Loucy (cell line): ENCODE measurements at regions not wholly inside any gene's neighbourhood (a gene's known extent, or its start where the extent isn't known, plus 50 kb on each side); places are given as distances from the start of the nearest gene placed in this dataset.

Experiments
- H2AFZ ChIP-seq: fragments of 200-600 bp; sonication (generic); 2 replicates; pipeline ENCODE4 v1.6.0; 2016; ENCODE audit warnings: antibody characterized with exemption, mild to moderate bottlenecking, low read length, moderate library complexity
- H3F3A ChIP-seq: fragments of 200-600 bp; 2 replicates; pipeline ENCODE4 v1.6.0; 2016; ENCODE audit warnings: antibody characterized with exemption, low read depth, mild to moderate bottlenecking
- H3K27me3 ChIP-seq: fragments of 200-600 bp; sonication (generic); 2 replicates; pipeline ENCODE4 v1.6.1; 2014; ENCODE audit warnings: low read length, mild to moderate bottlenecking; ENCODE audit not compliant: insufficient read depth, poor library complexity, severe bottlenecking
- H3K36me3 ChIP-seq: fragments of 200-600 bp; sonication (generic); 2 replicates; pipeline ENCODE4 v1.6.1; 2016; ENCODE audit warnings: low read length; ENCODE audit not compliant: insufficient read depth
- H3K4me1 ChIP-seq: fragments of 200-600 bp; sonication (generic); 2 replicates; pipeline ENCODE4 v1.5.1; 2014; ENCODE audit warnings: low read length, mild to moderate bottlenecking; ENCODE audit not compliant: insufficient read depth, poor library complexity, severe bottlenecking
- H3K4me2 ChIP-seq: fragments of 200-600 bp; sonication (generic); 2 replicates; pipeline ENCODE4 v1.6.0; 2014; ENCODE audit warnings: antibody characterized with exemption, low read length, low read depth, mild to moderate bottlenecking; ENCODE audit not compliant: poor library complexity, severe bottlenecking
- H3K4me3 ChIP-seq: fragments of 200-600 bp; sonication (generic); 2 replicates; pipeline ENCODE4 v1.5.1; 2014; ENCODE audit warnings: low read length, mild to moderate bottlenecking, mixed read lengths; ENCODE audit not compliant: poor library complexity, severe bottlenecking
- H3K79me2 ChIP-seq: fragments of 200-600 bp; sonication (generic); 2 replicates; pipeline ENCODE4 v1.6.1; 2014; ENCODE audit warnings: low read length; ENCODE audit not compliant: insufficient read depth
- H3K9ac ChIP-seq: fragments of 200-600 bp; sonication (generic); 2 replicates; pipeline ENCODE4 v1.6.0; 2014; ENCODE audit warnings: mild to moderate bottlenecking, low read depth, low read length, moderate library complexity; ENCODE audit not compliant: poor library complexity, severe bottlenecking
- H3K9me2 ChIP-seq: fragments of 200-600 bp; sonication (generic); replicated peaks from 2 replicates; pipeline ENCODE4 v1.6.1; 2016; ENCODE audit warnings: low read depth, low read length, mixed read lengths
- H3K9me3 ChIP-seq: fragments of 200-600 bp; sonication (generic); 2 replicates; pipeline ENCODE4 v1.6.1; 2014; ENCODE audit warnings: mild to moderate bottlenecking, antibody characterized with exemption, low read length, low read depth; ENCODE audit not compliant: insufficient read depth
- H4K20me1 ChIP-seq: fragments of 200-600 bp; sonication (generic); 2 replicates; pipeline ENCODE4 v1.6.0; 2014; ENCODE audit warnings: antibody characterized with exemption, low read length, mild to moderate bottlenecking; ENCODE audit not compliant: insufficient read depth, poor library complexity, severe bottlenecking
- EZH2phosphoT487 ChIP-seq: fragments of 200-600 bp; IDR thresholded peaks from 2 replicates; pipeline ENCODE4 v1.6.1; 2018; ENCODE audit warnings: antibody characterized with exemption, mild to moderate bottlenecking, moderate library complexity, borderline replicate concordance
- TF ChIP-seq, protein P1 (sequence below): fragments of 200-600 bp; sonication (generic); conservative IDR thresholded peaks from 2 replicates; pipeline ENCODE4 v1.5.1; 2014; ENCODE audit warnings: mild to moderate bottlenecking, antibody characterized with exemption, low read length

DNA sequence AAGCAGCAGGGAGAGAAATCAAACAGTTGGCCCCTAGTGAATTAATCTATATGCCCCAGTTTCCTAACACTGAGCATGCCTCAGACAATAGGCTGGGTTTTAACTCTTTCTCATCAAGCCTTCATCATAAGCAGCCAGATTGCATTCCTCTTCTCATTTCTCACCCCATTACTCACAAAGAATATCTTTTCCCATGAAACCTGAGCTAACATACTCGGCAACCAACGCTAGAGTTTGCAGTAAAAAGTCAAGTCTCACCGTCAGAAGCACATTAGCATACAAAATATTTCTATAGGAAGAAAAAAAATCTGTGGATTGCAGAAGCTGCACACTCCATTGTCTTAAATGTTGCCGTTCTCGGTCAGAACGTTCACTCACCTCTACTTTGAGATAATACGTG is 429.9 kb upstream of the ARID1B start:
- Histone ChIP-seq H3K79me2 (no peaks in the 10 kb centered on the region), H3K4me2 (no peak overlapping the region), H3K4me3 (no peak overlapping the region), H2AFZ (no peak overlapping the region), H3K9me2 (no peaks in the 10 kb centered on the region), H3K9me3 (no peaks in the 10 kb centered on the region), H3K4me1 (no peaks in the 10 kb centered on the region), H3K27me3 (no peaks in the 10 kb centered on the region), H4K20me1 (no peaks in the 10 kb centered on the region), H3K36me3 (no peaks in the 10 kb centered on the region), H3K9ac (no peak overlapping the region), H3F3A (no peaks in the 10 kb centered on the region)
- TF ChIP-seq, protein P1, sequence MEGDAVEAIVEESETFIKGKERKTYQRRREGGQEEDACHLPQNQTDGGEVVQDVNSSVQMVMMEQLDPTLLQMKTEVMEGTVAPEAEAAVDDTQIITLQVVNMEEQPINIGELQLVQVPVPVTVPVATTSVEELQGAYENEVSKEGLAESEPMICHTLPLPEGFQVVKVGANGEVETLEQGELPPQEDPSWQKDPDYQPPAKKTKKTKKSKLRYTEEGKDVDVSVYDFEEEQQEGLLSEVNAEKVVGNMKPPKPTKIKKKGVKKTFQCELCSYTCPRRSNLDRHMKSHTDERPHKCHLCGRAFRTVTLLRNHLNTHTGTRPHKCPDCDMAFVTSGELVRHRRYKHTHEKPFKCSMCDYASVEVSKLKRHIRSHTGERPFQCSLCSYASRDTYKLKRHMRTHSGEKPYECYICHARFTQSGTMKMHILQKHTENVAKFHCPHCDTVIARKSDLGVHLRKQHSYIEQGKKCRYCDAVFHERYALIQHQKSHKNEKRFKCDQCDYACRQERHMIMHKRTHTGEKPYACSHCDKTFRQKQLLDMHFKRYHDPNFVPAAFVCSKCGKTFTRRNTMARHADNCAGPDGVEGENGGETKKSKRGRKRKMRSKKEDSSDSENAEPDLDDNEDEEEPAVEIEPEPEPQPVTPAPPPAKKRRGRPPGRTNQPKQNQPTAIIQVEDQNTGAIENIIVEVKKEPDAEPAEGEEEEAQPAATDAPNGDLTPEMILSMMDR = no peak
- TF ChIP-seq EZH2phosphoT487 = no peak

DNA sequence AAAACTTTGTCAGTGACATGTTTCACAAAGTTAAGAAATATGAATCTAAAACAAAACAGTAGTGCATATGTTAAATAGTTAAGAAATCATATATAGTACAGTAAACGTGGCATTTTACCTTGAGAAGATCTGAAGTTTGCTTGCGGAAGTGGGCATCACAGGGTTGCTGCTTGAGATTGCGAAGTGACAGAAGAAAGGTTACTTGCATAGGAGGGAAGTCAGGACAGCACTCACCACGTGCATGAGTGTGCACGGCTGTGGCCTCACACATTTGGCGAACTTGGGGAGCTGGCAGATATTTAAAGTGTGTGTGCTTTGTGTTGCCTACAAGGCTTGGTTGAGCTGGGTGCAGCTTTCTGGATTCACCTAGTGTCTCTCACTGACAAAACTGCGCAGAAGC is 431.5 kb upstream of the ARID1B start:
- TF ChIP-seq, protein P1 = no peak
- no peak for TF ChIP-seq EZH2phosphoT487
- H2AFZ ChIP-seq = no peak overlapping the region
- no peaks in the 10 kb centered on the region for H4K20me1 ChIP-seq
- H3K4me3 ChIP-seq = no peak overlapping the region
- no peaks in the 10 kb centered on the region for H3K79me2 ChIP-seq
- no peaks in the 10 kb centered on the region for H3K27me3 ChIP-seq
- no peaks in the 10 kb centered on the region for H3F3A ChIP-seq
- H3K36me3 ChIP-seq = no peaks in the 10 kb centered on the region
- no peaks in the 10 kb centered on the region for H3K9me2 ChIP-seq
- H3K4me1 ChIP-seq = no peaks in the 10 kb centered on the region
- no peak overlapping the region for H3K4me2 ChIP-seq
- no peaks in the 10 kb centered on the region for H3K9me3 ChIP-seq
- no peak overlapping the region for H3K9ac ChIP-seq

DNA sequence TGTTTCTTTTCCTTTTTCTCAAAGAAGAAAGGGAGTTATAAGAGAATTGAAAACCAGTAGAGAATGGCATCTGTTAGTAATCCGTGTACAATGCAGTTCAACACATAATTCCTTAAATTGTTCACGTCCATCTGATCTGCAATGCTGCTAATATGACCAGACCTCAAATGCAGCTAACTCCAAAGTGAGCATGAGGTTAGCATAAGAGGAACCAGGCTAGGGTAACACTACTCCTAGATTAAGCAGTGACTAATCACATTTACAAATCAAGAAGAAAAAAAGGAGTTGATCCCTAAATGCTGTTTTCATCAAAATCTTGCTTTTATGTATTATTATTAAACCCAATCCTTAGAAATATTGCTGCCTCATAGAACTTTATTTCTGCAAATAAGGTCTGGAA is 432.7 kb upstream of the ARID1B start:
- H3K9ac ChIP-seq = no peak overlapping the region

More for the DNA sequence above, 432.7 kb upstream of the ARID1B start:
- H3K4me1 ChIP-seq = no peaks in the 10 kb centered on the region
- H3K4me2 ChIP-seq = no peak overlapping the region
- no peak overlapping the region for H3K4me3 ChIP-seq
- H4K20me1 ChIP-seq = no peaks in the 10 kb centered on the region
- TF ChIP-seq EZH2phosphoT487 = no peak
- TF ChIP-seq, protein P1 = no peak
- H3K36me3 ChIP-seq = no peaks in the 10 kb centered on the region
- no peak overlapping the region for H2AFZ ChIP-seq
- no peaks in the 10 kb centered on the region for H3K9me2 ChIP-seq
- no peaks in the 10 kb centered on the region for H3K9me3 ChIP-seq
- no peaks in the 10 kb centered on the region for H3K27me3 ChIP-seq
- H3K79me2 ChIP-seq = no peaks in the 10 kb centered on the region
- H3F3A ChIP-seq = no peaks in the 10 kb centered on the region
